ENCODE measurements at regions not wholly inside any gene's neighbourhood (a gene's known extent, or its start where the extent isn't known, plus 50 kb on each side); places are given as distances from the start of the nearest gene placed in this dataset.

DNA sequence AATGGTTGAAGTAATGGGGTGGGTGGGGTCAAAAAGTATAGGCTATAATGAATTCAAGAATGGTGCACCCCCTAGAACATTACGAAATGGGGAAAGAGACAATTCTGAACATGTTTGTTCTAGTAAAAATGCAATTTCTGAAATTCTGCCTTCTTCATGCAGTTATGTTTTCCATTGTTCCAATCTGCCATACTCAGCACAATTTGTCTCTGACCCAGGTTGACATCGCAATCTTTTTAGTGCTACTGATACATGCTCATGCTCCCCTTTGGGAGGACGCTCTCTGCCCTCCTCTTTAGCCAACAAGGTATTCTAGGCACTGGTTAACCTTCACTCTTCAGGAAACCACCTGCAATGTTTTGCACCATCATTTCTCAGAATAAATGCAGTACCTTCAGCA, 1303.9 kb upstream of the PIK3C3 start:
- H3K36me3 Mint-ChIP-seq (ENCODE audit: low read depth) = no peaks in the 10 kb centered on the region
- CTCF ChIA-PET = no interaction called here
- H3K9me3 Mint-ChIP-seq (ENCODE audit: low read depth) = peaks cover 15% of the 10 kb centered on the region
- H3K4me3 Mint-ChIP-seq = no peak overlapping the region
- H3K4me1 Mint-ChIP-seq = no peaks in the 10 kb centered on the region
- ATAC-seq = no peak
- no peak overlapping the region for H3K27ac Mint-ChIP-seq
- POLR2A ChIA-PET = no interaction called here
- H3K27me3 Mint-ChIP-seq = no peaks in the 10 kb centered on the region
- DNase-seq = no peak
- intact Hi-C loops (cut with DNase I, micrococcal nuclease) = no loop called here

DNA sequence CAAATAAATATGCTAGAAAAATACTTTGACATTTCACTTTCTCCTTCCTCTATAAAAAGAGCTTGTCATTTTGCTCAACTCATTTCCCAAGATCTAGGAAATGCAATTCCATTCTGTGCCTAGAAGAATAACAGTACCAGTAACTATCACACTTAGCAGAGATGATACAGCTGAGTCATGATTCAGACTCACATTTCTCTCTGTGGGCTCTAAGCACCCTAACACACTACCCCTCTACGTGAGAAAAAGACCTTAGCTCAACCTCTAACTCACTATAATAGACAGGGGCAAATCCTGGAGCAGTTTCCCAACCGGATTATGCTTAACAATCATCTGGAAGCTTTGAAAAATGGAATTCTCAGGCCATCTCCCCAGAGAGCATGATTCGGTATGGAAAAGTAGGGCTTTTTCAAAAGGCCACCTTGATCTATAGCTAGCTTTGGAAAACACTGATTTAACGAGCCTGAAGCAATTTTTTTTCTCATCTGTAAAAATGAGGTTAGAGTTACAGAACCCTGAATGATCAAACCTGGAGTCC, 1312.3 kb upstream of the PIK3C3 start:
- CTCF ChIA-PET = no interaction called here
- Mint-ChIP-seq H3K27me3 (no peaks in the 10 kb centered on the region), H3K9me3 (ENCODE audit: low read depth) (peaks cover 16% of the 10 kb centered on the region), H3K4me3 (no peak overlapping the region), H3K4me1 (no peaks in the 10 kb centered on the region), H3K27ac (no peak overlapping the region), H3K36me3 (ENCODE audit: low read depth) (no peaks in the 10 kb centered on the region)
- intact Hi-C loops (cut with DNase I, micrococcal nuclease) = no loop called here
- ATAC-seq = no peak
- POLR2A ChIA-PET = no interaction called here
- no peak for DNase-seq

DNA sequence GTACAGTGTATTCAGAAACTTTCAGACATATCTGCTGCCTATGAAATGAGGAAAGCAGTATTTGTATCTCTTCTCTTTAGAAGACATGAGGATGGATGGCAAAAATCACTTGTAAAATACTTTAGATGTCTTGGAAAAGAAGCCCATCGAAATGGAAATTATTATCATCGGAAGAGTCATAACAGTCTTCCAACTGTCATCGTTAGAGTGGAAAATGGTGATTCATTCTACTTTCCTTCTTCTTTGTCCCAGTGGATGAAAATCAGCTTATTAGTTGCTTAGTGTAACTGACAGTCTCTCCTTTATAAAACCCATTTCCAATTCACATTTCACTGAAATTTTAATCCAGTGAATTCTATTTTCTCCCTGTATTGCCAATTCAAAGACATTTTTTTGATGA, 1323.7 kb upstream of the PIK3C3 start:
- ChIA-PET POLR2A (no interaction called here), CTCF (no interaction called here)
- H3K36me3 Mint-ChIP-seq (ENCODE audit: low read depth) = no peaks in the 10 kb centered on the region
- H3K4me1 Mint-ChIP-seq = no peaks in the 10 kb centered on the region
- ATAC-seq = no peak
- no peak overlapping the region for H3K4me3 Mint-ChIP-seq
- DNase-seq = no peak
- no peak overlapping the region for H3K27ac Mint-ChIP-seq
- intact Hi-C loops (cut with DNase I, micrococcal nuclease) = no loop called here
- H3K27me3 Mint-ChIP-seq = no peaks in the 10 kb centered on the region
- H3K9me3 Mint-ChIP-seq (ENCODE audit: low read depth) = peaks cover 18% of the 10 kb centered on the region

DNA sequence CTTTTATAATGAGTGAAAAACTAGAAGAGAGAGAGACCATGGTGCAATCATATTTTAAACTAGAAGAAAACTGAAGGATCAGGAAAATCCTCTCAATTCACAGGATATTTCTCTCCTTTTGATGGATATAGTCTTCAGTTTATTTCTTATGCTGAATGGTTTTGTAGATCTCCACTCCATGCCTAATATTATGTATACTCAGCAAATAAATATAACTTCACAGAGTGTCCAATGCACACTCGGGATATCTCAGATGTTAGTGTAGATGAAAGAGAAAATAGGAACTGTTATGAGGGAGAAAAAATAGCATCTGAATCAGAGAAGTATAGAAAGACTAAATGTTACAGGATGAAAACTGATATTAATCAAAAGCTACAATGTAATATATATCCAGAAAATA, 1324.5 kb upstream of the PIK3C3 start:
- Mint-ChIP-seq H3K27ac (no peak overlapping the region), H3K36me3 (ENCODE audit: low read depth) (no peaks in the 10 kb centered on the region), H3K9me3 (ENCODE audit: low read depth) (peaks cover 18% of the 10 kb centered on the region), H3K4me1 (no peaks in the 10 kb centered on the region), H3K27me3 (no peaks in the 10 kb centered on the region), H3K4me3 (no peak overlapping the region)
- intact Hi-C loops (cut with DNase I, micrococcal nuclease) = no loop called here
- ATAC-seq (no peak), DNase-seq (no peak)
- CTCF ChIA-PET = no interaction called here
- POLR2A ChIA-PET = no interaction called here

DNA sequence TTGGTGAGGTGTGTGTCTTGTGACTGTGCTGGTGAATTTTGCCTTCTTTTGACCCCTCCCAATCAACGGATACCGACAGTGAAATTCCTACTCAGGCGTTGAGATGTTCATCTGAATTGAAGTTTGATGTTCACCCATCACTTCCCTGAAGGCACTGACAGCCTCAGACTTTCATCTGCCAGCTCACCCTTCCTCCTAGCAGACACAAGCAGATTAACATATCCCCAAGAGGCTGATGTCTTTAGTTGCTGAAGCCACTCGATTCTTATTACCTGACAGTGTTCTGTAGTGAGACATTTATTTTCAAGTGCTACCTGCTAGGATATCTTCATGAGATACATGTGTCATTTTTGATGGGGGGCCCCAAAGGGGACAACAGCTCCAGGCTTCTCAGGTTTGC, 1330.1 kb upstream of the PIK3C3 start:
- no peaks in the 10 kb centered on the region for H3K36me3 Mint-ChIP-seq (ENCODE audit: low read depth)
- no peak overlapping the region for H3K27ac Mint-ChIP-seq
- intact Hi-C loops (cut with DNase I, micrococcal nuclease) = no loop called here
- H3K4me3 Mint-ChIP-seq = no peak overlapping the region
- H3K27me3 Mint-ChIP-seq = no peaks in the 10 kb centered on the region
- H3K4me1 Mint-ChIP-seq = no peaks in the 10 kb centered on the region
- DNase-seq (no peak), ATAC-seq (no peak)
- CTCF ChIA-PET = no interaction called here
- POLR2A ChIA-PET = no interaction called here
- peaks cover 4% of the 10 kb centered on the region for H3K9me3 Mint-ChIP-seq (ENCODE audit: low read depth)

DNA sequence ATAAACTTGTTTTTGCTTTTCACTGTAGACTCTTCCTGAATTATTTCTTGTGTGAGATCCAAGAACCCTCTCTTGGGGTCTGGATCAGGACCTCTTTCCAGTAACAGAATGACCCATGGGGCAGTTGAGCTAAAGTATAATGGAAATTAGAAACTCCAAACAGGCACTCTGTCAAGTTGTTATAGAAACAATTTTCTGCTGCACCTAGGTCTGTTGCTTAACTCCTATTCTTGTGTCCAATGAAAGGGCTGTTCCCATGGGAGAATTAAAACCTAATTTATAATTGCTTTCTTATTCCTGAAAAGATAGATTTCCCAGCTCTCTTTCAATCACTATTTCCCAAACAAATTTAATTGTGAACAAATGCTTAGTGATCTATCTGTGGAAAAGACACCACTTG, 1341.3 kb upstream of the PIK3C3 start:
- ATAC-seq (no peak), DNase-seq (no peak)
- Mint-ChIP-seq H3K27ac (no peak overlapping the region), H3K4me3 (no peak overlapping the region), H3K36me3 (ENCODE audit: low read depth) (no peaks in the 10 kb centered on the region), H3K4me1 (no peaks in the 10 kb centered on the region), H3K9me3 (ENCODE audit: low read depth) (peaks cover 2% of the 10 kb centered on the region), H3K27me3 (no peaks in the 10 kb centered on the region)
- CTCF ChIA-PET = no interaction called here
- intact Hi-C loops (cut with DNase I, micrococcal nuclease) = no loop called here
- POLR2A ChIA-PET = no interaction called here

DNA sequence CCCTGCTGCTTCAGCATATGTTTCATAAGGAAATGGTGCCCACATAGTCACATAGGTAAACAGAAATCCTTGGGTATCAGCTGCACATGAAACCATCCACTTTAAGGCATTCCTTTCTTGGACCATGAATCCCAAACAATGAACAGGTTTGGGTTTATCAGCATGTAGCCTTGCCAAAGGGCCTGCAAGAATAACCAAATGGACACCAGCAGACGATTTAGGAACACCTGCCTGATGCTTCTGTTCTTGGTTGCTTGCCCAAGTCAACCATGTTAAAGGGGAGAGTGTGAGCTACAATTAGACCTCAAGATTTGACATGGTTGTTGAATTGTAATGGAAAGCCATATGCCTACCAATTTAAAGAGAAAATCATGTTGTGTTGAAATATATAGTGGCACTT, 1342.7 kb upstream of the PIK3C3 start:
- Mint-ChIP-seq H3K27ac (no peak overlapping the region), H3K9me3 (ENCODE audit: low read depth) (peaks cover 3% of the 10 kb centered on the region), H3K4me3 (no peak overlapping the region), H3K27me3 (no peaks in the 10 kb centered on the region), H3K36me3 (ENCODE audit: low read depth) (no peaks in the 10 kb centered on the region), H3K4me1 (no peaks in the 10 kb centered on the region)
- ATAC-seq (no peak), DNase-seq (no peak)
- ChIA-PET POLR2A (no interaction called here), CTCF (no interaction called here)
- intact Hi-C loops (cut with DNase I, micrococcal nuclease) = no loop called here

DNA sequence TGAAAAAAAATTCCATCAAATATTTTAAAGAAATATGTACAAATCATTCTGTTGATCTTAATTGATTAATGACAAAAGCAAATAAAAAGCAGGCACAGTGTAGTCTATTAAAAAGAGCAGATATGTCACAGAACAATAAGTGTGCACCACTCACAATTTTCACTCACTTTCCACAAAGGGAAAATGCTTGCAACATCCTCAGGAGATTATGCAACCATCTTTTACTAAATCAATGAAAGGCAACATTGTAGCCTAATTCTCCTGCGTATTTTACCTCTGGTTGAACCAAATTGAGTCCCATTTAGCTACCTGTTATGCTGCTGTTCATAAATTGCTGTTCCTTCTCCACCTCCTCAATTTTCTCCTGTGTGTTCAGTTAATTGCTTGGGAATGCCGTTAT, 1346.8 kb upstream of the PIK3C3 start:
- ChIA-PET CTCF (no interaction called here), POLR2A (no interaction called here)
- Mint-ChIP-seq H3K27me3 (no peaks in the 10 kb centered on the region), H3K4me3 (no peak overlapping the region), H3K4me1 (no peaks in the 10 kb centered on the region), H3K9me3 (ENCODE audit: low read depth) (peaks cover 3% of the 10 kb centered on the region), H3K36me3 (ENCODE audit: low read depth) (no peaks in the 10 kb centered on the region), H3K27ac (no peak overlapping the region)
- ATAC-seq = no peak
- no peak for DNase-seq
- intact Hi-C loops (cut with DNase I, micrococcal nuclease) = no loop called here

DNA sequence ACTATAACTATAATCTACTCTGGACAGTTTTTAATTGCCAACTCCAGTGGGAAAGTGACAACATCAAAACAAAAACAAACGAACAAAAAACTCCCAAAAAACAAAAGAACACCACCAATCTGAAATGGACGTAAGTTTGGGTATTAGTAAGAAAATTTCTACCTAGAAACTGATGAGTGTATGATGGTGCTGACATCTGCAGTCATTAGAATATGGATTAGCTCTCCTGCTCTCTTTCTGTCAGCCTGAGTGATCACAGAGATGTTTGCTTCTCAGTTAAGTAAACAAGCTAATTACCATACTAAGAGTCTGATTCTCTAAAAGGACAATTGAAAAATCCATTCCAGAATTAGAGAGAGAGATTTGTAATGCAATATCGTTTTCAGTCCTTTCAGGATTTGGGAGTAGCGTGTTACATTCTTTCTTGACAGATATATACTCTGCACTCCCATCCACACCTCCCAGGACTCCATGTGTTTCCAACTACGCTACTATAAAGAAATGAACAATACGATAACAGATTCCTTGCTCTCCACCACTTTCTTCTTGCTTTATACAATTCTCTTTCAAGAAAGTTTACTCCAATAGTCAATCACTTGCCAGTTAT, 1347.4 kb upstream of the PIK3C3 start:
- no peak for DNase-seq
- H3K9me3 Mint-ChIP-seq (ENCODE audit: low read depth) = peaks cover 3% of the 10 kb centered on the region
- ATAC-seq = no peak
- CTCF ChIA-PET = no interaction called here
- intact Hi-C loops (cut with DNase I, micrococcal nuclease) = no loop called here
- no peak overlapping the region for H3K27ac Mint-ChIP-seq
- H3K27me3 Mint-ChIP-seq = no peaks in the 10 kb centered on the region
- no peak overlapping the region for H3K4me3 Mint-ChIP-seq
- POLR2A ChIA-PET = no interaction called here
- no peaks in the 10 kb centered on the region for H3K36me3 Mint-ChIP-seq (ENCODE audit: low read depth)
- no peaks in the 10 kb centered on the region for H3K4me1 Mint-ChIP-seq

DNA sequence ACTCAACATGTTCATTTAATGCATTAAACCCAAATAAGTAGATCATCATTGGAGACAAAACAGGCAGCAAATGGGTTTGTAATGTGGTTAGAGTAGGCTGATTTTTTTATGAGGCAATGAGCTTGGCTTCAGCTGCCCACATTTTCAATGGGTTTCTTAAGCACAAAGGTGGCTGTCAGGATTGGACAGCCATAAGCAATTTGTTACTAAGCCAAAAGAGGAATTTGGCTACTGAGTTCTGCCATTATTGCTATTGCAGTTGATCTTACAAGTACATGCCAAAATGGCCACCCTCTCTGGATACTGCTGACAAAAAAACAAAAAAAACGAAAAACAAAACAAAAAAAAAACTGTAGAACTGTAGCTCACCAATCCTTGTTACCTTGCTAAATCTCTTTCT, 1348.0 kb upstream of the PIK3C3 start:
- Mint-ChIP-seq H3K9me3 (ENCODE audit: low read depth) (peaks cover 3% of the 10 kb centered on the region), H3K27ac (no peak overlapping the region), H3K36me3 (ENCODE audit: low read depth) (no peaks in the 10 kb centered on the region), H3K4me1 (no peaks in the 10 kb centered on the region), H3K27me3 (no peaks in the 10 kb centered on the region), H3K4me3 (no peak overlapping the region)
- ChIA-PET POLR2A (no interaction called here), CTCF (no interaction called here)
- intact Hi-C loops (cut with DNase I, micrococcal nuclease) = no loop called here
- DNase-seq = no peak
- ATAC-seq = no peak

DNA sequence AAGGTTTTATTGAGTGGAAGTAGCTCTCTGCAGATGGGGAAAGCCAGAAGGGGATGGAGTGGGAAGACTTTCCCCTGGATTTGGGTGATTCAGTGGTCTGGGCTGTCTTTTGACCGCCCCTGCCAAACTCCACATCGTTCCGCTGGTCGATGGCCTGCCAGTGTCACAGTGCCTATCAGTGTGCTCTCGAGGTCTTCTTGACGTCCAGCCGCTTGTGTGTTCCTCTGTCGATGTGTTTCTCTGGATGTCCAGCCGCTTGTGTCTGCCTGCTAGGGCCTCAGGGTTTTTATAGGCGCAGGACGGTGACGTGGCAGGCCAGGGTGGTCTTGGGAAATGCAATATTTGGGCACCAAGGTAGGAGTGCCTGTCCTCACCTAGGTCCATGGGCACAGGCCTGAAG, 1371.4 kb upstream of the PIK3C3 start:
- ATAC-seq (no peak), DNase-seq (no peak)
- no peaks in the 10 kb centered on the region for H3K4me1 Mint-ChIP-seq
- H3K9me3 Mint-ChIP-seq (ENCODE audit: low read depth) = peaks cover 1% of the 10 kb centered on the region
- no peak overlapping the region for H3K27ac Mint-ChIP-seq
- CTCF ChIA-PET = no interaction called here
- H3K27me3 Mint-ChIP-seq = no peaks in the 10 kb centered on the region
- POLR2A ChIA-PET = no interaction called here
- no peaks in the 10 kb centered on the region for H3K36me3 Mint-ChIP-seq (ENCODE audit: low read depth)
- intact Hi-C loops (cut with DNase I, micrococcal nuclease) = no loop called here
- no peak overlapping the region for H3K4me3 Mint-ChIP-seq

DNA sequence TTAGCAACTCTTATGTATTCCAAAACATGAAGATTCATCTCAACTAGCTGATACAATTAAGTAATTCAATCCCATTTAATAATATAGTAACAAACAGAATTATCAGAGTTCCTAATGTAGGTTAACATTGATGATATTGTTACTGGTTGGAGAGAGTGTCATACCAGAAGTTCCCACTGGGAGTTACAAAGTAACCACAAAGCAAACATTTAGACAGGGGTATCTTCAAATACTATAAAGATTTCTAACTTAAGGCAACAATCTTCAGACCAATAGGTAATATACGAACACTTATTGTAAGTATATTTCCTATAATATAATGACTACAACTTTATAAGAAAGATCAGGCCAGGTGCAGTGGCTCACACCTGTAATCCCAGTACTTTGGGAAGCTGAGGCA, 1372.9 kb upstream of the PIK3C3 start:
- H3K27me3 Mint-ChIP-seq = no peaks in the 10 kb centered on the region
- intact Hi-C loops (cut with DNase I, micrococcal nuclease) = no loop called here
- ChIA-PET CTCF (no interaction called here), POLR2A (no interaction called here)
- DNase-seq = no peak
- H3K9me3 Mint-ChIP-seq (ENCODE audit: low read depth) = peaks cover 1% of the 10 kb centered on the region
- no peaks in the 10 kb centered on the region for H3K36me3 Mint-ChIP-seq (ENCODE audit: low read depth)
- no peaks in the 10 kb centered on the region for H3K4me1 Mint-ChIP-seq
- H3K4me3 Mint-ChIP-seq = no peak overlapping the region
- no peak overlapping the region for H3K27ac Mint-ChIP-seq
- ATAC-seq = no peak

DNA sequence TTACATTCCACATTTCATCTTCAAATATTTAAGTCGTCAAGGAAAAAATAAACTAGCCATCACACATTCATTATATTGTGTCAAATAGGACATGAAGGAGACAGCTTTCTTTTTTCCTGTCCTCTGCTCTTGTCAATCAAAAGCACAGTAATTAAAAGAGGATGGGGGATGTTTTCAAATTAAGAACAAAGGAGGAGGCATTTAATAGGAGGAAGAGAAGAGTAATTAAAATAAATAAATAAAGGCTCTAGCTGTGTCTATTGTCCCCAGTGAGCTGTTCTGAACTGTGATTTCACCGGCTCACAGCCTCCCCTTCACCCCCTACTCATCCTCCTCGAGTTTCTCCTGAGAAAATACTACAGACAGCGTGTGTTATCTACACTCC, 1377.1 kb upstream of the PIK3C3 start:
- Mint-ChIP-seq H3K9me3 (ENCODE audit: low read depth) (peaks cover 6% of the 10 kb centered on the region), H3K36me3 (ENCODE audit: low read depth) (no peaks in the 10 kb centered on the region), H3K4me1 (no peaks in the 10 kb centered on the region), H3K4me3 (no peak overlapping the region), H3K27me3 (no peaks in the 10 kb centered on the region), H3K27ac (no peak overlapping the region)
- intact Hi-C loops (cut with DNase I, micrococcal nuclease) = no loop called here
- POLR2A ChIA-PET = no interaction called here
- CTCF ChIA-PET = no interaction called here
- DNase-seq = no peak
- ATAC-seq = no peak

All from activated CD4-positive, alpha-beta T cell treated with anti-CD3 and anti-CD28 coated beads for 36 hours (primary cell).